DMS153 treated with DMSO at 0.1 percent for 48 hours (cell line): ENCODE measurements at regions not wholly inside any gene's neighbourhood (a gene's known extent, or its start where the extent isn't known, plus 50 kb on each side); places are given as distances from the start of the nearest gene placed in this dataset.
"Not testable (repeated sequence)": the region's sequence is repeated elsewhere in the genome, so short reads cannot be mapped to it uniquely, and the experiment has no call there.

ENCODE experiments used
- DNase-seq: peaks from one replicate; lab custom pipeline; 2025; ENCODE audit not compliant: unreplicated experiment; lab: John Stamatoyannopoulos, UW

GRCh38 chr17:13154398-13154797 is 136.6 kb upstream of the ELAC2 start:
- DNase-seq, result no peak

DNA sequence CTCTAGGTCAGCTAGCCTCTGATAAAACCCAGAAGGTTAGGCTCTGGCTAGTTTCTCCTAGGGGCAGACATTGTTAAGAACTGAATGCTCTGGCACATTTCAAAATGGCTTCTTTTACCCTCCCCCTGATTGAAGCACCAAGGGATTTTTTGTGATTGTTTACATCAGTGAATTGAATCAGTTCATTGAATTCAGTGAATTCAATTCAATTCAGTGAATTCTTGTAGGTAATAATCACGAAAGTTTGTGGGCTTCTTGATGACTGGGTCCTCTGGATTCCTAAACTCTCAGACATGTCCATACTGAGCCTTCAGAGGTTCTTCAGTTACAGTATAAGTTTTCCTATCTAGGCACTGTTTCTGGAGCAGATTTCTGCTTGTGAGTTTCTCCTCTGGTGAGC is 135.2 kb upstream of the ELAC2 start:
- DNase-seq, result no peak

- no peak for DNase-seq
Observed at GRCh38 chr17:13152501-13152900, 134.7 kb upstream of the ELAC2 start.

GRCh38 chr17:13150738-13151137 is 132.9 kb upstream of the ELAC2 start:
- not testable (repeated sequence) for DNase-seq

DNA sequence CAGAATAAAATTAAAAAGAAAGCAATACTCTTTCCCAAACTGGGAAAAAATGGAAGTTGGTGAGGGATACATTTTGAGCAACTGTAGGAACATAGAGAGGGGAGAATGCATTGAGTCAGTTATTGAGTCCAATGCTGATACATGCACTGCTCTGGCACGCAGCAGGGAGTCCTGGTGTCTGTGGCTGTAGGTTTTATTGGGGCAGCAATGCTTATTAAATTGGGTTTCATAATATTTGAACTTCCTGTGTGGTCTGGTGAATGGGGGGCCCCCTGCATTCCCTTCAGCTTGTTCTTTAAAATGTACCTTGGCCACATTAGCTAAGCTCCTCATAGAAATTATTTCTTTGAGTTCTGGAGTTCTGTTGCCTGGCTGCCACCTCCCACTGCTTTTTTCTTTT is 125.2 kb upstream of the ELAC2 start:
- no peak for DNase-seq

- DNase-seq, result peak; percentile 8
Observed at GRCh38 chr17:13140750-13141149, 122.9 kb upstream of the ELAC2 start.

GRCh38 chr17:13135506-13135905 is 117.7 kb upstream of the ELAC2 start:
- DNase-seq, result no peak

- DNase-seq, result no peak
Observed at GRCh38 chr17:13134076-13134475, 116.2 kb upstream of the ELAC2 start.

- no peak for DNase-seq
Observed at GRCh38 chr17:13131225-13131624, 113.4 kb upstream of the ELAC2 start.

DNA sequence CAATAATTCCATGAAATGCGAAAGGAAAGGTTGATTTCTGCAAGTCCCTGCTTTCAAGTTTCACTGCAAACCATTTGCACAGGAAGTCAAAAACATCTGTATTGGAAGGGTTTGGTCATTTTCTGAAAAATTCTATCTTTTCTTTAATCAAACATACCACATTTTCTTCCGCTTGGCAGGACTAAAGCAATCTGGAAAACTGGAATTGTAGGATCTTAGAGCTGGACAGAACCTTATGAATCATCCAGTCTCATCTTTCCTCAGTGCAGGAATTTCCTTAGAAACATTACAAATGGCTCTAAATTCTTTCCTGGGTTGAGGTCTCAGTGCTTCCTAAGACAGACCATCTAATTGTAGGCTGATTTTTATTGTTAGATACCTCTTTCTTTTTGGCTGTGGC is 111.5 kb upstream of the ELAC2 start:
- DNase-seq, result no peak

- no peak for DNase-seq
Observed at GRCh38 chr17:13128676-13129075, 110.8 kb upstream of the ELAC2 start.

DNA sequence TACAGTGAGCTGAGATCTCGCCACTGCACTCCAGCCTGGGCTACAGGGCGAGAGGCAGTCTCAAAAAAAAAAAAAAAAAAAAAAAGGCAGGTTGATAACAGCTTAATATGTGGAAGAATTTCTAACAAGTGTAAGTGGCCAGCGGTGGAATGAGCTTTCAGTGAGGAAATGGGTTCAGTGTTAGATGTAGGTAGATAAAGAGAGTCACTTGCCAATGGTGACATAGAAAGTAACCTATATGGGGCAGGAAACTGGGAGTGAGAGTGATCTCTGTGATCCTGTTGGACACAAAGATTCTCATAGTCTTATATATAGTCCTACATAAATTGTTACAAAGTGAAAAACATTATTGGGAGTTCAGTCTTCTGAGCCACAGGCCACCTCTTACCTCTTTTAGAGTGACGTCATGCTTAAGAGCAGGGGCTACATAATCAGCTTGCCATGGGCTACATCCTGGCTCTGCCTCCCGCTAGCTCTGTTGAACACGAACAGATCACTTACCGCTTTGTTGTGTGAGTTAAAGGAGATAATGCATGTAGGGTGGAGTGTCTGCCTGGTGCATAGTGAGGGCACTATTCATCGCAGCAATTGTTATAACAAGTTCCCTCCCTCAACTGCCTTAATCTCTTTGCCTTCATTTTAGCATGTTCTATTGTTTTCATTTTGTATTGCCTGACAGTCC is 110.2 kb upstream of the ELAC2 start:
- no peak for DNase-seq

DNA sequence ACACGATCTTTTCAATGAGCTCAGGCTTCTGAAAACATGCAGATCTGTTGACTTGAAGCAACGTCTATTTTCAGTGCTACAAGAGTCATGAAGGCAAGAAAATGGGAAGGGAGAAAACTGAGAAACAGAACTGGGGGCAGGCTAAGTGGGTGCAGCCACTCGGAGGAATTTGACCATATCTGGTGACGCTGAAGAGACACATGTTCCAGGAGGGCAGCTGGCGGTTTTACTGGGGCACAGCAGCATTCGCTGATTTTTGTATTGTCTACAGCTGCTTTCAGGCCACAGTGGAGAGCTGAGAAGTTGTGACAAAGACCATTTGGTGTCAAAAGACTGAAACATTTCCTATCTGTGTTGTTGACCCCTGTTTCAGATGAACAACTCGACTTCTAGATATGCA is 103.0 kb upstream of the ELAC2 start:
- no peak for DNase-seq

DNA sequence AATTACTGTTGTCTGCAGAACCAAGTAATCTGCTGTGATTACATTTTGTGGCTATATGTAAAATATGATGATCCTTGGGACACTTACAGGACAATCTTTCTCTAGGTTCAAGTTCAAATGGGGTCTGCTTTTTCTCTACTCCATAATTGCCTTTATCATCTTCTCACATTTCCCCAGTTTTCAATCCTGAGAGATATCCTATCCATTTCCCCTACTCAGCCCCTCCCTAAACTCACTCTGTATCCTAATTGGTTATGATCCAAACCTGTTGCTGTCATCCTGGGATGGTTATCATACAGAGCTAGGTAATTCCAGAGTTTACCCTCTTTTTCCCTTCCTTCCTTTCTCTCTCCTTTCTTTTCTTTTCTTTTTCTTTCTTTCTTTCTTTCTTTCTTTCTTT is 100.5 kb upstream of the ELAC2 start:
- DNase-seq, result no peak

GRCh38 chr17:13117616-13118015 is 99.8 kb upstream of the ELAC2 start:
- no peak for DNase-seq

- DNase-seq, result peak; percentile 40
Observed at GRCh38 chr17:13114601-13115031, 96.8 kb upstream of the ELAC2 start.

- no peak for DNase-seq
Observed at GRCh38 chr17:13113821-13114525, 96.1 kb upstream of the ELAC2 start.

- DNase-seq, result no peak
Observed at GRCh38 chr17:13107676-13108235, 89.9 kb upstream of the ELAC2 start.

- DNase-seq, result peak; percentile 1
Observed at GRCh38 chr17:13106171-13106570, 88.3 kb upstream of the ELAC2 start.

GRCh38 chr17:13104576-13104975 is 86.7 kb upstream of the ELAC2 start:
- no peak for DNase-seq

DNA sequence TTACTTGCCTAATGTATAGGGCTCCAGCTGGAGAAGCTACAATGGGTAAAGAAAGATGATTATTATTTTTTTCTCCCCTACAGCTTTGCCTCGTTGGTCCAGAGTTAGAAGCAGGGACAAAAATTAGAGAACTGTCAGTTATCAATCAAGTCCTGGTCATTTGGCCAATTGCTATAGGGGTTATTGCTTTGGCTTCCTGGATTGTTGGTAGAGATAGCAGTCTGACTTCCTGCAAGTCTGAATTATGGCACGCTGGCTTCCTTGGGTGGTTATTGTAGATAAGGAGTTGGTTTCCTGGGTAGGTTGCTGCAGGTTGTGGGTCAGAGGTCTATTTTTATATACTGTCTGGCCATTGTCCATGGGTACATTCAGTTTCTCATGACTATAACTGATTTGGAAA is 84.7 kb upstream of the ELAC2 start:
- DNase-seq, result no peak

DNA sequence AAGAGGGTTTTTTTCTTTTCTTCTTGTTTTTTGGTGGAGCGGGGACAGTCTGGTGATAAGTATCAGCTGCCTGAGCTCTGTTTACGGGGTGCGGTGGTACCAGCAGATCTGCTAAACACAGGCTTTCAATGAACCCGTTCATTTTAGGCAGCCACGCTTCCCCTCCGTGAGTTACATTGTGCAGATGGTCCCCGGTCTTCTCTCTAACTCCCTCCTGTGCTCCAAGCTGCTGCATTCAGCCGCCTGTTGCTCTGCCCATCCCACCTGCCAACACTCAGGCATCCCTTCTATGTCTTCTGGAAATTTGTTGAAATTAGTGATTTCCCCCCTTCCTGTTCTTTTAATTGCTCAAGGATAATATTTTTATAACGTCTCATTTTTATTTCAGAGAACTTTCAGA is 82.1 kb upstream of the ELAC2 start:
- DNase-seq, result no peak
